NCI-H345 treated with DMSO at 0.1 percent for 48 hours (cell line): ENCODE measurements at regions not wholly inside any gene's neighbourhood (a gene's known extent, or its start where the extent isn't known, plus 50 kb on each side); places are given as distances from the start of the nearest gene placed in this dataset.
"Not testable (repeated sequence)": the region's sequence is repeated elsewhere in the genome, so short reads cannot be mapped to it uniquely, and the experiment has no call there.

Experiments used
- DNase-seq: peaks from one replicate; lab custom pipeline; 2025; ENCODE audit not compliant: unreplicated experiment; lab: John Stamatoyannopoulos, UW

DNA sequence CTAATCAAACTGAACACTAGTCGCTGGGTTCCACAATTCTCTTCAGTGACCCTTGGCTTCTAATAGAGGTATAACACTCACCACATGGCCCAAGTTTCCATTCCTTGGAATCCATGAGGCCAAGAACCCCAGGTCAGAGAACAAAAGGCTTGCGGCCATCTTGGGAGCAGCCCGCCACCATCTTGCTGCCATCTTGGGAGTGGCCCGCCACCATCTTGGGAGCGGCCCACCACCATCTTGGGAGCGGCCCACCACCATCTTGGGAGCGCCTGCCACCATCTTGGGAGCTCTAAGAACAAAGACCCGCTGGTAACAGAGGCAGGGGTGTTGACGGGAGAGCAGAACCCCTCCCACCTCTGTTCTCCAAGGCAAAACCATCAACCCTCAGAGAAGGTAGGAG, 493.4 kb downstream of the MATN1 start:
- DNase-seq, result no peak

DNA sequence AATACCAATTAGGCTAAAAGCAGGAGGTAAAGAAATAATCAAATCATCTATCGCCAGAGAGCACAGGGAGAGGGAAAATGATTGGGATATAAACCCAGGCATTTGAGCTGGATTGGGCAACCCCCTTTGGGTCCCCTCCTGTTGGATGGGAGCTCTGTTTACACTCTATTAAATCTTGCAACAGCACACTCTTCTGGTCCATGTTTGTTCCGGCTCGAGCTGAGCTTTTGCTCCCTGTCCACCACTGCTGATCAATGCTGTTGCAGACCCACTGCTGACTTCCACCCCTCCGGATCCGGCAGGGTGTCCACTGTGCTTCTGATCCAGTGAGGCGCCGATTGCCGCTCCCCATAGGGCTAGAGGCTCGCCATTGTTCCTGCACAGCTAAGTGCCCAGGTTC, 493.8 kb downstream of the MATN1 start:
- no peak for DNase-seq

DNA sequence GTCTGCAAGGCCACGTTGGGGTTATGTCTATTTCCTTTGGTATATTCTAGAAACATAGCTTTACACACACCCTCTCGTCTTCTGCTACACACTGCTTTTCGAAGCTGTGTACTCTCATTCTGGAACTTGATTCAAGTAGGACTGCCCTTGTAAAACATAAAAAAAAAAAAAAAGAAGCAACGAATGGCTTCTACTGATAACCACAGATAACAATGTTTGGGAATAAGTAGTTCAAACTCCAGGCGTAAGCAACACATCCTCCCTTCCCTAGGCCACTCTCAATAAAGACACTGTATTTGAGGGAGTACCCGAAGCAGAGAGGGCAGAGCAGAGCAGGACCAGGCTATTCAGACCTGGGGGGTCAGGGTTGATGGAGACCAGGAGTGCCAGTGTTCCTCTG, 496.7 kb downstream of the MATN1 start:
- DNase-seq, result no peak

DNA sequence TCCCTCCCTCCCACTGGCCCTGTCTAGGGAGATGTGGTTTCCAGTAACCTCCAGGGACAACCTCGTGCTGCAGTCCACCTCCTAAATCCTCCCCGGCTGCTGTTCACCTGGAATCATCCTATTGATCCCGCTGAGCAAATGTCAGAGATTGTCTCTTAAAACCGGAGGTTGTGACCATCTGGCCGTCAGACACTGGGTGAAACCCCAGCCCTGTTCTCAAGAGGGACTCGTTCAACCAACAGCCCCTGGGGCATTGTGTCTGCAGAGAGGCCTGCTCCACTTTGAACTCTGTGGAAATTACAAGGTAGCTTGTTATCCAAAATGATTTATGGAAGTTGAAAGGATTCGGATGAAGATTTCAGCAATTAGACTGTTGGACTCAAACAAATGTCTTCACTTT, 498.0 kb downstream of the MATN1 start:
- no peak for DNase-seq

DNA sequence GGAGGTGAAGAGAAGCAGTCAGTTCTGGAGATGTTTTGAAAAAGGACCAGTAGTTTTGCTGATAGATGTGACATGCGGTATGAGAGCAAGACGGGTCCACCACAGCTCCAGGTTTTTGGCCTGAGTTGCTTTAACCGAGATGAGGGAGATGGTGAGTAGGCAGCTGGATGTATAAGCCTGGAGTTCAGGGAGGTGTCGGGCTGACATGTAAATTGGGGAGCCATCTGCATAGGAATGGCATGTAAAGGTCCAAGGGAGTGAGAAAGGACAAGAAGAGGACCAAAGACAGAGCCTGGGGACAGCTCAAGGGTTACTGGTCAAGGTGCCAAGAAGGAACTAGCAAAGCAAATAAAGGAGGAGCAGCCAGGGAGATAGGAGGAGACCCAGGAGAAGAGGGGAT, 503.7 kb downstream of the MATN1 start:
- DNase-seq, result no peak

DNA sequence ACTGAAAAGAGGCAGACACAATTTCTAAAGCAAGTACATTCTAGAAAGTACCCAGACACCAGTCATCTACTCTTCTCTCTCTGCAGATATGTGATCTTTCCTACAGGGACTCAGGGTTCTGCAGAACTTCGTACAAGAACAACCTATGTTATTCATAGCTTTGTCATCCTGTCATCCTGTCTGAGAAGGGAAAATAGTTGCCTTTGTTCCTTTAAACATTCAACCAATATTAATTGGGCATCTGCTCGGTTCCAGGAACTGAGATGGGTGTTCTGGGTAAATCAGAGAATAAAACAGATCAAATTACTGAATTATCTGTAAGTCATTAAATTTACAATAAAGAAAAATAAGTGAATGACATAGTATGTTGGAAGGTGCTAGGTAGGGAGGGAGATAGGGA, 504.9 kb downstream of the MATN1 start:
- DNase-seq, result no peak

DNA sequence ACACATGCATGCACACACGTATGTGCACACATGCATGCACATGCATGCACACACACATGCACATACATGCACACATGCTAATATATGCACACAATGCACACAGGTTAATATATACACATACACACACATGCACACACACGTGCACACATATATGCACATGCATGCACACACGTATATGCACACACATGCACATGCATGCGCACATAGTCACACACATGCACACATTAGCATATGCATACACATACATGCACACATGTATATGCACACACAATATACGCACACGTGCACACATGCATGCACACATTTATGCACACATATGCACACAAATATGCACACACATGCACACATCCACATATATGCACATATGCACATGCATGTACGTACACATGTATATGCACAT, 506.8 kb downstream of the MATN1 start:
- no peak for DNase-seq

DNA sequence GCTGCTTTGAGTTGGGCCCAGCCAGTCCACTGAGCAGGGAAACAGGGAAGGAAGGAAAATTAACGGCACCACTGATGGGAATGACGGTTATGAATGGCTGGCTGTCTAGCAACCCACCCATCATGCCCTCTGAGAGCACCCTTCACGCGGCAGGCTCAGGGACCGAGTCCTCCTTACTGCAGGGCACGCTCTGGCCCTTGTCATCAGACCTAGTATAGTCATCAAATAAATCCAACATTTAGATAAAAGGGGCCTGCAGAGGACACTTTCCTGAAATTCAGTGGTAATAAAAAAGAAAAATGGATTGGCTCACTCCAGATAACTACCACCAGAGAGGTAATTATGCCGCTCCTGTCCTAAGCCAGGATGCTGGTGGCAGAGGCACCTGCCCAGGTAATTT, 509.4 kb downstream of the MATN1 start:
- DNase-seq, result no peak

DNA sequence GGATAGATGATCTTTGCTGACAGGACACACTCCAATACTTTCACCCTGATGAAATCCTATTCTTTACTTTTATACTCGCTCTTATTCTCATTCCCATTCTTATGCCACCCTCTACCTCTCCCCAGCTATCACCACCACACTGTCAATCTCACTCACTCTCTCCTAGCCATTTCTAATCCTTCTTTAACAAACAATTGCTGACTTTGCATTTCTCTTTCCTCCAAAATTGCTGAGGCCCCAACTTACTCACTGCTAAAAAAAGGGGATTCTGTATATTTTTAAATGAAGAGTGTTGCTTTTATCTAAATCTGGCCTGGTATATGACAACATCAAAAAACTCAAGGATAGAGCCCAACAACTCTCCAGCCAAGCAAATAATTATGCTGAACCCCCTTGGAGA, 515.4 kb downstream of the MATN1 start:
- DNase-seq, result not testable (repeated sequence)

DNA sequence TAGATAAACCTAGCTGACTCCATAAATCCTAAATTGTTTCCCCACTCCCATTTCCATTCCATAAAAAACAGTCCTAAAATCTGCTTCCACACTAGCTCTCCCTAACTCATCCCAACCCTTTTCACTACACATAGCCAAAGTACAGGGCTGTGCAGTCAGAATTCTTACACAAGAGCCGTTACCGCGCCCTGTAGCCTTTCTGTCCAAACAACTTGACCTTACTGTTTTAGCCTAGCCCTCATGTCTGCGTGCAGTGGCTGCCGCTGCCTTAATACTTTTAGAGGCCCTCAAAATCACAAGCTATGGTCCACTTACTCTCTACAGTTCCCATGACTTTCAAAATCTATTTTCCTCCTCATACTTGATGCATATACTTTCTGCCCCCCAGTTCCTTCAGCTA, 516.8 kb downstream of the MATN1 start:
- DNase-seq, result not testable (repeated sequence)

DNA sequence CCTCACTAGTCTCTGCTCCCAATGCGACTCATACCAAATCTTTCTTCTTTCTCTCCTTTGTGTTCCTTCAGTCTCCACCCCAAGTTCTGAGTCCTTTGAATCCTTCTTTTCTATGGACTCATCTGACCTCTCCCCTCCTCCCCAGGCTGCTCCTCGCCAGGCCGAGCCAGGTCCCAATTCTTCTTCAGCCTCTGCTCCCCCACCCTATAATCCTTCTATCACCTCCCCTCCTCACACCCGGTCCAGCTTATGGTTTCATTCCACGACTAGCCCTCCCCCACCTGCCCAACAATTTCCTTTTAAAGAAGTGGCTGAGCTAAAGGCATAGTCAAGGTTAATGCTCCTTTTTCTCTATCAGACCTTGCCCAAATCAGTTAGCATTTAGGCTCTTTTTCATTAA, 518.5 kb downstream of the MATN1 start:
- not testable (repeated sequence) for DNase-seq

DNA sequence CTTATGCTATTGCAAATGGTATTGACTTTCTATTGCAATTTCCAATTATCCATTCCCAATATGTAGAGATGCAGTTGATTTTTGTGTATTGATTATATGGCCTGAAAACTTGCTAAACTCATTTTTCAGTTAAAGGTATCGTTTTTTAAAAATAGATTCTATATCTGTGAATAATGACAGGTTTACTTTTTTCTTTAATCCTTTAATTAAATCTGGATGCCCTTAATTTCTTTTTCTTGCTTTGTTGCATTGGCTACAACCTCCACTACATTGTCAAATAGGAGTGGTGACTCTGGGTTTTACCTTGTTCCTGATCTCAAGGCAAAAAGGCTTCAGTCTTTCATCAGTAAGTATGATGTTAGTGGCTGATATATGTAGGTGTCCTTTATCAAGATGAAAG, 522.4 kb downstream of the MATN1 start:
- no peak for DNase-seq

DNA sequence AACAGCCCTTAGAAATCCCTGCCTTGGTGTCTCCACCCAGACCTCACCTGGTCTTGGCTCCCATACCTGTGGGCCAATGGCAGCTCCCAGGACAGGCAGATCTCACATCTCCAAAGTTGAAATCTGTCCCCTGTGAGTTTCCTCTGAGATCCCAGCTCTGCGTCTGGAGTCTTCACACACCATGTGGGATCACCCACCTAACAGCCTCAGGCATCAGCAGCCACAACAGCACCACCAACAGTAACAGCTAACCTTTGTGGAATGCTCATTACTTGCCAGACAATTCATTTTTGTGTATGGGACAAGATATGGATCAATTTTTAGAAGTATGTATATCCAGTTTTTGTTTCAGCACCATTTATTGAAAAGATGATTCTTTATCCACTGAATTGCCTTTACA, 523.2 kb downstream of the MATN1 start:
- DNase-seq, result no peak

DNA sequence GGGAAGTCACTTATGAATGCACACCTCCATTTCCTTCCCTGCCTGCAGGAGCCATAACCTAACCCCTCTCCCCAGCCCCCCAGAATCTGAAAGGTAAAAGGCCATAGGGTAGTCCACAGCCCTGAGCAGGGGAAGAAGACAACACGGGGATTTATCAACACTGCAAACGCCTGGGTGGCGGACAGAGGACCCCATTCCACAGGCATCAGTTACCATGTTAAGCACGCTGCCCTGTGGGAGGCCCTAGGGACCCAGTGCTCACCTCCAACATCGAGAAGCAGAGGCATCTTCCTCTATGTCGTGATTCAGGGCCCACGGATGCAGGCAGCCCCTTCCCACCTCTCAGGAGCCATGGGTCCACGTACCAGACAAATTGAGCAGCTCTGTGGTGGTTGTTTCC, 523.8 kb downstream of the MATN1 start:
- DNase-seq, result no peak

DNA sequence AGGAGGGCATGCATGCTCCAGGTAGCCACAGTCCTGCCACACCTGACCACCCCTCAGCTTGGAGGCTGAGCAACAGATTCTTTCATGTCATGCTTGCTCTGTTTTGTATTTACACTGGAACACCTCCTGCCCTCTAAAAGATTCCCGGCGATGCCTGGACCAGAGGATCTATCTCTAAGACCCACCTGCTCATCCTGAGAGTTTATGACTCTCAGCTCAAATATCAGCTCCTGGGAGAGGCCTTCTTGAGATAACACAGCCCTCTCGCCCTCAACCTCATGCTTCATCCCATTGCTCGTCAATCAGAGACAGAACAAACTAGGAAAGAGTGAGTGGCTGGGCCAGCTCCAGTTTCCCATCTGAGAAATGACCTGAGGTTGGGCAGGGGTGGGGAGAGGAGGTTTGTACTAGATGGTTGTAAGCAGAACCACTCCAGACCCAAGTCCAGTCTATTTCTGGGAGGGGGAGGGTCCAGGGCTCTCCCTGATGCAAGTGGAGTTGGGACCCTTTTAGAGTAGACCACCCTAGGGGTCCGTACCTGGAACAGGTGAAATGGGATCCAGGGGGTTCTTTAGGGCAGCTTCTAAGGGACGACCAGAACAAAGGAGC, 524.5 kb downstream of the MATN1 start:
- no peak for DNase-seq

DNA sequence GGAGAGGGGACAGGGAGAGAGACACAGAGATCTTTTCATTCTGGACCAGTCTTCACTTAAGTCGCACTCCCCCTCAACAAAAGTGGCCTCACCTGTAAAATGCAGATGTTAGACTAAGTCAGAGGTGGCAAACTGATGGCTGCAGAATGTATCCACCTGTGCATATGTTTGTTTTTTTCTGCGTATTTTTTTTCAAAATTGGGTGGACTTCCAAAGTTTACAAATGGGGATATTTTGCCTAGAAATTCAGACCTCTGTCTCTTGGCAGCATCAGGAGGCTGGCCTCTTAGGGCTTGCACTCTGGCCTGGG, 525.0 kb downstream of the MATN1 start:
- no peak for DNase-seq

DNA sequence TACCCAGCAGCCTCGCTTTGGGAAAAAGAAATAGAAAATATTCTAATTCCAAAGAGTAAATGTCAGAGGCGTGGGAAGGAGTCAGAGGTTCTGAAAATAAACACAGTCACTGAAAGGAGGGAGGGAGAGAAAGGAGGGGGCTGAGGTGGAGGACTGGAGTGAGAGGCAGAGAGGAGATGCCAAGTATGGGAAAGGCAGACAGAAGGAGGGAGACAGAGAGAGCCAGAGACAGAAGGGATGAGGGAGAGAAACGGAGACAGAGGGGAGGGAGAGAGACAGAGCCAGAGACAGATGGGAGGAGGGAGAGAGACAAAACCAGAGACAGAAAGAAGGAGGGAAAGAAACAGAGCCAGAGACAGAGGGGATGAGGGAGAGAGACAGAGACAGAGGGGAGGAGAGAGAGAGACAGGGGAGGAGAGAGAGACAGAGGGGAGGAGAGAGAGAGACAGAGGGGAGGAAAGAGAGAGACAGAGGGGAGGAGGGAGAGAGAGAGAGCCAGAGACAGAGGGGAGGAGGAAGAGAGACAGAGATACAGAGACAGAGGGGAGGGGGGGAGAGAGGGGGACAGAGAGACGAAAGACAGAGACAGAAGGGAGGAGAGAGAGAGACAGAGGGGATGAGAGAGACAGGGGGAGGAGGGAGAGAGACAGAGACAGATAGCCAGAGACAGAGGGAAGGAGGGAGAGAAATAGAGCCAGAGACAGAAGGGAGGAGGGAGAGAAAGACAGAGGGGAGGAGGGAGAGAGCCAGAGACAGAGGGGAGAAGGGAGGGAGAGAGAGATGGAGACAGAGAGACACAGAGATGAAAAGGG, 525.5 kb downstream of the MATN1 start:
- DNase-seq, result no peak

DNA sequence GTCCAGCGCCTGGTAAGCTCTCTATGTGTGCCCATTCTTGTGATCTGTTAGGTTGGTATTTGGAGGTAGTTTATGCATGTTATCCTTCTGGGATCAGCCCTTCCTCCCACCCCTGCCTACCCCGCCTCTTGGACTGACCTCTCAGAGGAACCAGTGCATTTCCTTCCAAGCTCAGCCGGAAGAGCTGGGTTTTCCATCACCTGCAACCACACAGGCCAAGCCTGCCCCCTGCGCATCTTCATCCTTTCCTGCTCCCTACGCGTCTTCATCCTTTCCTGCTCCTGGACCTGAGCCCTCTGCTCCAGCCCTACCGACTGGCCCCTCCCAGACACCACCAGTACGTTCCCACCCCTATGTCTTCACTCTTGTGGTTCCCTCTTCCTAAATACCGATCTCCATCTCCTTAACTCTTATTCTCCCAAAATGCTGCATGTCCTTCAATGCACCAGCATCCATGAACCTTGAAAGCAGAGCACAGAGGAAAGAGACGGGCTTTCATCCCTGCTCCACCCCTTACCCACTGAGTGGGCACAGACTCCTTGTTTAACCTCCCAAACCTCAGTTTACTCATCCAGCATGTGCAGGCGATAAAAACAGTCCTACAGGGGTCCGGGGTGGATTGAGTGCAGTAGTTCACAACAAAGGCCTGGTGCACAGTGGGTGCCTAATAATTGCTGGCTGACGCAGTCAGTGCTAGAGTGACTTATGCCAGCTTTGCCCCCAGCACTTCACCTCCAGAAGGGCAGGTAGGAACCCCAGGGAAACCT, 526.3 kb downstream of the MATN1 start:
- no peak for DNase-seq

DNA sequence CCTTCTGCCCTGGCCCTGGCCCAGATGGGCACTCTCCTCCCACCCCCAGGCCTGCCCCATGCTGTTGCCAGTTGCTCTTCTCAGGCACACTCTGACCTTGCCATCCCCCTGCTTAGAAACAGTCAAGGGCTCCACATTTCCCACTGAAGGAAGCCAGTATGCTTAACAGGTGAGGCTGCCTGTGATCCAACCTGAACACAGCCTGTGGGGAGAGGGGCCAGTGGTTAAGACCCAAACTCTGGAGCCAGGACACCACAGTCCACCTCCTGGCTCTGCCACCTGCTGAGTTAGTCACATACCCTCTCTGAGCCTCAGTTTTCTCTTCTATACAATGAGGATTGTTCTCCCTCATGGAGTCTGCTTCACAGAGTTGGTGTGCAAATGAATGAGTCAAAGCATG, 526.9 kb downstream of the MATN1 start:
- DNase-seq, result no peak

DNA sequence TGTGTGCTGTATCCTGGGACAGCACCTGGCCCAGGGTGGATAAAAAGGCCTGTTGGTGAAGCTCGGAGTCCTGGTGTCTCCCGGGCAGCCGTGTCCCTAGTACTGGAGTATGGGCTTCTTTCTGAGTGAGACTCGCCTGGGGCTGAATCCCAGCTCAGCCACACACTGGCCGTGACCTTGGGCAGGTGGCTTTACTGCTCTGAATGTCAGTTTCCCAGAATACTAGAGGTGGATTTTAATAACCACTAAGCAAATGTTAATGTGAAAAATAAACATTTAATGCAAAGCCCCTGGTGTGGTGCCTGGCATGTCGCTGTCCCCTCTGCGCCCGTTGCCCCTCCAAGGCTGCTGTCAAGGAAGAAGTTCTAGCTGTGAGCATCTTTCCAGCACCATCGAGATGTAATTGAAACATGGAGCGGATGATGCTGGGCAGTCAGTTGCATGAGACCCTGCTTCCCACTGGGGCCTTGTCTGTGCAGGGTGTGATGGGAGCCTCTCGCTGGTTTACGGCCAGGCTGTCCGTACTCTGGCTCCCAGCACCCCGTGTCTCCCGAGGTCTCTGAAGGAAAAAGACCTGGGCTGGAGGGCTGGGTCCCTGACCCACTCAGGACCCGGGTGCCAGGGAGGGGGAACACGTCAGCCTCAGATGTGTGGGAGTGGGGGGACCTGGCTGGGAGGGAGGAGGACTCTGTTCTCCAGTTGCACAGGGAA, 527.8 kb downstream of the MATN1 start:
- no peak for DNase-seq

DNA sequence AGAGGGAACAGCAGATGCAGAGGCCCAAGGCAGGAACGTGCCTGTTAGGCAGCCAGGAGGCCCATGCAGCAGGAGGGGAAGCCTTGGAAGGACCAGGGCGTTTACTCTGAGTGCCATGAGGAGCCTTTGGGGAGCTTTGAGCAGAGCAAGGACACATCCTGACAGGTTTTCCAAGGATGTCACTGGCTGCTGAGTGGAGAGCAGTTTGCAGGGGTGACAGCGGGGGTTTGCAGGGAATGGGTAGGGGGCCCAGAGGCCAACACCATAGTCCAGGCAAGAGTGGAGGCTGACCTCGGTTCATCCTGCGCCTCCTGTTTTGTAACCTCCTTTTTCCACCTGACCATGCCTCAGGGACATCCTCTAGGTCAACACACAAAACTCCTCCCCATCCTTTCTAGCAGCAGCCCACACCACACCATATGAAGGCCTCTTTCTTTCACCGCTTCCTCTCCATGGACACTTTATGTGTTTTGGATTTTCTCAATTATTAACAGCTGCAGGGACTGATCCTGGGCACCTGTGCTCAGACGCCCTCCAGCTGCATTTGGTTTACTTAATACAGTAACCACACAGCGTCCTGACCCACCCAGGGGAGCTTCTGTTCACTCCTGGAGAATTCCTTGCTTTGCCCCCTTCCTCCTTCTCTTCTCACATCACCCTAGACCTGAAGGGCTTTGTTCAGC, 528.5 kb downstream of the MATN1 start:
- DNase-seq, result no peak
